HCT116 (cell line): ENCODE measurements at regions not wholly inside any gene's neighbourhood (a gene's known extent, or its start where the extent isn't known, plus 50 kb on each side); places are given as distances from the start of the nearest gene placed in this dataset.

Source experiments
- ATAC-seq: fragments of 200-7000 bp; cut with Tn5 transposase; 2 replicates; pipeline ENCODE4 v1.9.1; 2020; ENCODE audit warnings: mild to moderate bottlenecking, moderate library complexity
- BruUV-seq: library from RNA; stranded (reverse); fragments of 400-500 nt; replicated peaks from 2 replicates; lab custom pipeline; 2021; lab: Mats Ljungman, UMichigan
- CTCF ChIA-PET: fragments of 300-600 bp; sonication (Branson Sonifier 250); formaldehyde crosslinking; loops from one replicate; lab custom pipeline; 2021; ENCODE audit warnings: antibody characterized with exemption; lab: Charles Lee
- POLR2A ChIA-PET: fragments of 300-600, 350-600 bp; sonication (Branson Sonifier 250); formaldehyde crosslinking; loops from one replicate; lab custom pipeline; 2021; ENCODE audit warnings: antibody characterized with exemption; lab: Charles Lee
- RAD21 ChIA-PET, 2 experiments: fragments of 300-600 bp; sonication (Branson Sonifier 250); formaldehyde crosslinking; loops; one replicate each; lab custom pipeline; 2023; ENCODE audit warnings: low total read pairs in 2 of 2; ENCODE audit not compliant: uncharacterized antibody in 2 of 2, unreplicated experiment in 2 of 2, low non-redundant PET in 1 of 2; lab: Charles Lee
- DNase-seq: peaks from one replicate; pipeline ENCODE4 v3.0.0-alpha.2; 2010; ENCODE audit warnings: low read depth, low spot score
- H2AFZ ChIP-seq: fragments of 200-600 bp; shearing (Covaris generic), sonication (generic); 2 replicates; pipeline ENCODE4 v1.6.1; 2017; ENCODE audit warnings: low read depth, mixed run types, mixed read lengths, antibody characterized with exemption, low read length; ENCODE audit not compliant: poor library complexity, severe bottlenecking
- H3K27ac ChIP-seq: 2 replicates; pipeline ENCODE4 v1.5.1; 2012; ENCODE audit warnings: low read depth, low read length
- H3K27me3 ChIP-seq: fragments of 200-600 bp; sonication (generic); 2 replicates; pipeline ENCODE4 v1.6.1; 2016; ENCODE audit warnings: mixed run types, low read length, mixed read lengths; ENCODE audit not compliant: insufficient read depth
- H3K36me3 ChIP-seq, 2 experiments: fragments of 200-500 bp in 1 of 2; fragments of 200-600 bp in 1 of 2; sonication (Bioruptor generic) in 1 of 2; sonication (generic) in 1 of 2; 2 replicates each; pipeline versions ENCODE4 v1.5.1 to v1.6.1; 2014 to 2016; ENCODE audit warnings: low read length in 2 of 2, inconsistent platforms in 1 of 2, mixed read lengths in 1 of 2, mixed run types in 1 of 2; ENCODE audit not compliant: insufficient read depth in 2 of 2, control insufficient read depth in 1 of 2
- H3K4me1 ChIP-seq, 2 experiments: fragments of 200-600 bp in 1 of 2; sonication (generic) in 1 of 2; 2 replicates each; pipeline versions ENCODE4 v1.5.1 to v1.6.1; 2012 to 2017; ENCODE audit warnings: low read length in 2 of 2, inconsistent platforms in 1 of 2, mild to moderate bottlenecking in 1 of 2, mixed read lengths in 1 of 2, mixed run types in 1 of 2, moderate library complexity in 1 of 2; ENCODE audit not compliant: insufficient read depth in 2 of 2, control insufficient read depth in 1 of 2
- H3K4me2 ChIP-seq: fragments of 200-600 bp; sonication (generic); 2 replicates; pipeline ENCODE4 v1.6.1; 2017; ENCODE audit warnings: mixed run types, low read length, mixed read lengths
- H3K4me3 ChIP-seq, 2 experiments: fragments of 200-600 bp in 1 of 2; sonication (generic) in 1 of 2; replicated peaks in 1 of 2; 2 replicates each; pipeline ENCODE4 v1.5.1; 2011 to 2016; ENCODE audit warnings: low read length in 2 of 2, control low read depth in 1 of 2, low read depth in 1 of 2, mild to moderate bottlenecking in 1 of 2, mixed read lengths in 1 of 2, mixed run types in 1 of 2
- H3K79me2 ChIP-seq: fragments of 200-600 bp; sonication (generic); 2 replicates; pipeline ENCODE4 v1.6.1; 2017; ENCODE audit warnings: mild to moderate bottlenecking, mixed run types, low read length, moderate library complexity, mixed read lengths; ENCODE audit not compliant: insufficient read depth
- H3K9ac ChIP-seq: fragments of 200-600 bp; sonication (generic); 2 replicates; pipeline ENCODE4 v1.6.1; 2016; ENCODE audit warnings: low read length, mixed read lengths
- H3K9me2 ChIP-seq: fragments of 200-600 bp; sonication (generic), shearing (Covaris generic); 2 replicates; pipeline ENCODE4 v1.6.1; 2017; ENCODE audit warnings: mixed run types, mild to moderate bottlenecking, moderate library complexity; ENCODE audit not compliant: insufficient read depth
- H3K9me3 ChIP-seq, 2 experiments: fragments of 200-500 bp in 1 of 2; fragments of 200-600 bp in 1 of 2; sonication (Bioruptor generic) in 1 of 2; sonication (generic) in 1 of 2; 2 replicates each; pipeline ENCODE4 v1.6.1; 2014 to 2017; ENCODE audit warnings: low read length in 2 of 2, mixed read lengths in 2 of 2, inconsistent platforms in 1 of 2, low read depth in 1 of 2, mild to moderate bottlenecking in 1 of 2, mixed run types in 1 of 2, moderate library complexity in 1 of 2; ENCODE audit not compliant: control insufficient read depth in 1 of 2, insufficient read depth in 1 of 2
- H4K20me1 ChIP-seq: fragments of 200-600 bp; sonication (generic), shearing (Covaris generic); 2 replicates; pipeline ENCODE4 v1.6.1; 2017; ENCODE audit warnings: mixed run types, mild to moderate bottlenecking, moderate library complexity; ENCODE audit not compliant: insufficient read depth
- ATF3 ChIP-seq: IDR thresholded peaks from 2 replicates; pipeline ENCODE4 v1.6.1; 2012
- CBX3 ChIP-seq: IDR thresholded peaks from 2 replicates; pipeline ENCODE4 v1.6.1; 2012; ENCODE audit warnings: low read depth
- CEBPB ChIP-seq: IDR thresholded peaks from 2 replicates; pipeline ENCODE4 v1.6.1; 2012; ENCODE audit warnings: low read depth
- EGR1 ChIP-seq: IDR thresholded peaks from 2 replicates; pipeline ENCODE4 v1.6.1; 2012; ENCODE audit warnings: low read depth
- EZH2 ChIP-seq: fragments of 200-600 bp; sonication (generic); IDR thresholded peaks from 2 replicates; pipeline ENCODE4 v1.6.1; 2017; ENCODE audit warnings: antibody characterized with exemption, mixed run types
- EZH2phosphoT487 ChIP-seq: fragments of 200-600 bp; IDR thresholded peaks from 2 replicates; pipeline ENCODE4 v1.6.1; 2018; ENCODE audit warnings: antibody characterized with exemption, borderline replicate concordance
- FOSL1 ChIP-seq: IDR thresholded peaks from 2 replicates; pipeline ENCODE4 v1.6.1; 2012; ENCODE audit warnings: low read depth
- JUND ChIP-seq: IDR thresholded peaks from 2 replicates; pipeline ENCODE4 v1.6.1; 2012
- MAX ChIP-seq: IDR thresholded peaks from 2 replicates; pipeline ENCODE4 v1.6.1; 2012
- POLR2A ChIP-seq: IDR thresholded peaks from 2 replicates; pipeline ENCODE4 v1.7.0; 2011; ENCODE audit warnings: borderline replicate concordance; ENCODE audit not compliant: insufficient read depth, insufficient read length; ENCODE audit errors: extremely low read depth
- POLR2AphosphoS5 ChIP-seq: IDR thresholded peaks from 2 replicates; pipeline ENCODE4 v1.6.1; 2011; ENCODE audit warnings: mild to moderate bottlenecking, low read depth, low read length, moderate library complexity
- RAD21 ChIP-seq: IDR thresholded peaks from 2 replicates; pipeline ENCODE4 v1.6.1; 2012; ENCODE audit warnings: low read depth, mild to moderate bottlenecking
- SP1 ChIP-seq: IDR thresholded peaks from 2 replicates; pipeline ENCODE4 v1.6.1; 2012; ENCODE audit warnings: low read depth
- SRF ChIP-seq: IDR thresholded peaks from 2 replicates; pipeline ENCODE4 v1.6.1; 2012; ENCODE audit warnings: low read depth
- TCF7L2 ChIP-seq: IDR thresholded peaks from 2 replicates; pipeline ENCODE4 v1.7.0; 2011; ENCODE audit warnings: borderline replicate concordance, inconsistent platforms; ENCODE audit not compliant: insufficient read depth, insufficient read length; ENCODE audit errors: extremely low read depth
- YY1 ChIP-seq: IDR thresholded peaks from 2 replicates; pipeline ENCODE4 v1.6.1; 2011; ENCODE audit warnings: low read length, low read depth, moderate library complexity, mild to moderate bottlenecking; ENCODE audit not compliant: insufficient replicate concordance; ENCODE audit errors: extremely low read depth
- ZBTB33 ChIP-seq: IDR thresholded peaks from 2 replicates; pipeline ENCODE4 v1.6.1; 2011; ENCODE audit warnings: mild to moderate bottlenecking, low read length, moderate library complexity; ENCODE audit not compliant: insufficient replicate concordance; ENCODE audit errors: extremely low read depth
- ZFX ChIP-seq: fragments of 450-650 bp; IDR thresholded peaks from 2 replicates; pipeline ENCODE4 v1.6.1; 2017
- ZNF274 ChIP-seq: fragments of 200-500 bp; sonication (Bioruptor generic); IDR thresholded peaks from 2 replicates; pipeline ENCODE4 v1.6.1; 2014; ENCODE audit warnings: mild to moderate bottlenecking, low read depth, low read length, inconsistent platforms
- intact Hi-C: fragments of 100-400 bp; cut with micrococcal nuclease; formaldehyde crosslinking; loops from 2 replicates; pipeline ENCODE4 v1.10.0; 2022

- CTCF ChIA-PET, result no interaction called here
- TF ChIP-seq POLR2AphosphoS5 (no peak), TCF7L2 (no peak), ZNF274 (no peak), ATF3 (no peak), EZH2 (no peak)
- Histone ChIP-seq H3K4me2 (no peak overlapping the region), H3K4me1 (no peaks in the 10 kb centered on the region), H3K9ac (no peak overlapping the region), H2AFZ (no peak overlapping the region), H4K20me1 (no peaks in the 10 kb centered on the region), H3K27ac (no peak overlapping the region), H3K27me3 (peaks cover 24% of the 10 kb centered on the region), H3K9me2 (no peaks in the 10 kb centered on the region), H3K9me3 (peaks cover 0 to 4% of the 10 kb centered on the region in 2 experiments; a peak in 1 of 4 replicates), H3K36me3 (no peaks in the 10 kb centered on the region), H3K4me3 (no peak overlapping the region), H3K79me2 (no peaks in the 10 kb centered on the region)
- DNase-seq (no peak), ATAC-seq (no peak)
- RAD21 ChIA-PET, result no interaction called here
- BruUV-seq, result no TSS peak
- intact Hi-C loops, result no loop called here
- POLR2A ChIA-PET, result no interaction called here
These were observed 109.0 kb upstream of the FSTL4 start for GRCh38 chr5:133721365-133721764.

- Histone ChIP-seq H3K79me2 (no peaks in the 10 kb centered on the region), H3K4me1 (no peaks in the 10 kb centered on the region), H3K4me2 (no peak overlapping the region), H2AFZ (no peak overlapping the region), H3K36me3 (no peaks in the 10 kb centered on the region), H4K20me1 (no peaks in the 10 kb centered on the region), H3K9me3 (peaks cover 0 to 4% of the 10 kb centered on the region in 2 experiments; a peak in 1 of 4 replicates), H3K9me2 (no peaks in the 10 kb centered on the region), H3K9ac (no peak overlapping the region), H3K4me3 (no peak overlapping the region), H3K27ac (no peak overlapping the region), H3K27me3 (peaks cover 25% of the 10 kb centered on the region; the same call in 1 of the 2 replicates)
- ChIA-PET CTCF (no interaction called here), RAD21 (no interaction called here), POLR2A (no interaction called here)
- no TSS peak for BruUV-seq
- intact Hi-C loops, result no loop called here
- DNase-seq (no peak), ATAC-seq (no peak)
- no peak for TF ChIP-seq CBX3
- no peak for TF ChIP-seq YY1
- TF ChIP-seq CEBPB, result no peak
- TF ChIP-seq EGR1, result no peak
- no peak for TF ChIP-seq ATF3
- TF ChIP-seq JUND, result no peak
- no peak for TF ChIP-seq FOSL1
- no peak for TF ChIP-seq SP1
- no peak for TF ChIP-seq ZNF274
- no peak for TF ChIP-seq MAX
- no peak for TF ChIP-seq TCF7L2
- no peak for TF ChIP-seq ZFX
- TF ChIP-seq RAD21, result no peak
- no peak for TF ChIP-seq ZBTB33
- no peak for TF ChIP-seq EZH2phosphoT487
- no peak for TF ChIP-seq POLR2A
- TF ChIP-seq SRF, result no peak
These were observed 106.1 kb upstream of the FSTL4 start for GRCh38 chr5:133718457-133718856.
